Epithelial cell of esophagus (primary cell): ENCODE measurements at regions not wholly inside any gene's neighbourhood (a gene's known extent, or its start where the extent isn't known, plus 50 kb on each side); places are given as distances from the start of the nearest gene placed in this dataset.
"Not testable (repeated sequence)": the region's sequence is repeated elsewhere in the genome, so short reads cannot be mapped to it uniquely, and the experiment has no call there.

Experiments
- DNase-seq: peaks from one replicate; pipeline ENCODE4 v3.0.0; 2010; ENCODE audit warnings: low read depth
- H3K4me3 ChIP-seq: 2 replicates; pipeline ENCODE4 v1.5.1; 2011; ENCODE audit warnings: mild to moderate bottlenecking, low read length, control low read depth
- CTCF ChIP-seq: IDR thresholded peaks from 2 replicates; pipeline ENCODE4 v1.5.1; 2011; ENCODE audit warnings: low read depth, mild to moderate bottlenecking, low read length, control low read depth, inconsistent platforms; ENCODE audit not compliant: insufficient read depth; ENCODE audit errors: missing control alignments

GRCh38 chr5:12669326-12669725, 765.1 kb upstream of the CTNND2 start:
- DNase-seq: no peak
- no peak for TF ChIP-seq CTCF
- no peak overlapping the region for H3K4me3 ChIP-seq

GRCh38 chr5:12668564-12668963, 764.3 kb upstream of the CTNND2 start:
- TF ChIP-seq CTCF: no peak
- no peak for DNase-seq
- no peak overlapping the region for H3K4me3 ChIP-seq

- not testable (repeated sequence) for H3K4me3 ChIP-seq, DNase-seq
Measured at GRCh38 chr5:12667818-12668217, 763.6 kb upstream of the CTNND2 start.

- DNase-seq, H3K4me3 ChIP-seq: not testable (repeated sequence)
Measured at GRCh38 chr5:12665772-12666171, 761.5 kb upstream of the CTNND2 start.

- H3K4me3 ChIP-seq: no peak overlapping the region
- DNase-seq: no peak
- no peak for TF ChIP-seq CTCF
Measured at GRCh38 chr5:12662545-12663314, 758.5 kb upstream of the CTNND2 start.

GRCh38 chr5:12661617-12662370, 757.5 kb upstream of the CTNND2 start:
- no peak for TF ChIP-seq CTCF
- no peak for DNase-seq
- no peak overlapping the region for H3K4me3 ChIP-seq

GRCh38 chr5:12660279-12661107, 756.2 kb upstream of the CTNND2 start:
- not testable (repeated sequence) for DNase-seq, H3K4me3 ChIP-seq

- no peak for TF ChIP-seq CTCF
- no peak for DNase-seq
- H3K4me3 ChIP-seq: no peak overlapping the region
Measured at GRCh38 chr5:12659686-12660085, 755.4 kb upstream of the CTNND2 start.
